IPS-18a (cell line): ENCODE measurements at regions not wholly inside any gene's neighbourhood (a gene's known extent, or its start where the extent isn't known, plus 50 kb on each side); places are given as distances from the start of the nearest gene placed in this dataset.

ENCODE experiments used
- H3K27ac ChIP-seq: one replicate; pipeline ENCODE4 v1.5.1; 2013; ENCODE audit warnings: low read length
- H3K27me3 ChIP-seq: one replicate; pipeline ENCODE4 v1.6.1; 2013; ENCODE audit warnings: mild to moderate bottlenecking, low read length; ENCODE audit not compliant: control insufficient read depth, insufficient read depth
- H3K36me3 ChIP-seq: one replicate; pipeline ENCODE4 v1.6.1; 2013; ENCODE audit warnings: low read depth, low read length; ENCODE audit not compliant: control insufficient read depth
- H3K4me1 ChIP-seq: one replicate; pipeline ENCODE4 v1.6.1; 2013; ENCODE audit warnings: low read depth, low read length; ENCODE audit not compliant: control insufficient read depth
- H3K4me3 ChIP-seq: one replicate; pipeline ENCODE4 v1.5.1; 2013; ENCODE audit warnings: low read length
- H3K9ac ChIP-seq: one replicate; pipeline ENCODE4 v1.6.1; 2013; ENCODE audit warnings: mild to moderate bottlenecking, low read length, moderate library complexity
- H3K9me3 ChIP-seq: one replicate; pipeline ENCODE4 v1.6.1; 2013; ENCODE audit warnings: low read depth, low read length; ENCODE audit not compliant: control insufficient read depth

DNA sequence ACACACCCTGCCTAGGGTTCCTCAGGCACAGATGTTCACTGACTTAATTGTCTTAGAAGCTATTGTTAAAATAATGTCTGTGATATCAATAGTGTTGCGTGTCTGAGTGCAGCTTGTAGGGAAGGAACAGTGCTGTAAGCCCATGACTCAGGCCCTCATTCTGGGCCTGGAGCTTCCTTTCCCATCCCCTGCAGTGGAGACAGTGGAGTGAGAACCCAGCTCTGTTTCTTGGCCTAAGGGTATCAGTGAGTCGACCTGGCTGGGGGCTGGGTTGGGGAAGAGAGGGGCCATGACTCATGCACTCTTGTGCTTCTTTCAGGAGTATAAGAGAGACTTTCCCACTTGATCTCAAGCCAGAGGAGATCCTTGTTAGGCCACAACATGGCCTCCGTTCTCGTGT lies 106.8 kb downstream of the HRH4 start:
- Histone ChIP-seq H3K27ac (no peak overlapping the region), H3K4me1 (no peaks in the 10 kb centered on the region), H3K9ac (no peak overlapping the region), H3K9me3 (no peaks in the 10 kb centered on the region), H3K4me3 (no peak overlapping the region), H3K27me3 (no peaks in the 10 kb centered on the region), H3K36me3 (no peaks in the 10 kb centered on the region)

- H3K4me3 ChIP-seq, result no peak overlapping the region
- H3K4me1 ChIP-seq, result no peaks in the 10 kb centered on the region
- no peaks in the 10 kb centered on the region for H3K36me3 ChIP-seq
- H3K27ac ChIP-seq, result no peak overlapping the region
- H3K9me3 ChIP-seq, result peaks cover 3% of the 10 kb centered on the region
- H3K27me3 ChIP-seq, result no peaks in the 10 kb centered on the region
- H3K9ac ChIP-seq, result no peak overlapping the region
These were observed 110.3 kb downstream of the HRH4 start for GRCh38 chr18:24570716-24571115.

- Histone ChIP-seq H3K36me3 (no peaks in the 10 kb centered on the region), H3K4me3 (no peak overlapping the region), H3K27ac (no peak overlapping the region), H3K9ac (no peak overlapping the region), H3K9me3 (no peaks in the 10 kb centered on the region), H3K4me1 (peaks cover 37% of the 10 kb centered on the region), H3K27me3 (no peaks in the 10 kb centered on the region)
These were observed 122.3 kb downstream of the HRH4 start for GRCh38 chr18:24582771-24583170.

- Histone ChIP-seq H3K4me3 (no peak overlapping the region), H3K9ac (no peak overlapping the region), H3K4me1 (peaks cover 37% of the 10 kb centered on the region), H3K27me3 (no peaks in the 10 kb centered on the region), H3K27ac (no peak overlapping the region), H3K36me3 (no peaks in the 10 kb centered on the region), H3K9me3 (no peaks in the 10 kb centered on the region)
These were observed 123.8 kb downstream of the HRH4 start for GRCh38 chr18:24584205-24584604.

GRCh38 chr18:24584813-24585212 lies 124.4 kb downstream of the HRH4 start:
- no peak overlapping the region for H3K27ac ChIP-seq
- no peaks in the 10 kb centered on the region for H3K9me3 ChIP-seq
- H3K4me3 ChIP-seq, result no peak overlapping the region
- H3K27me3 ChIP-seq, result no peaks in the 10 kb centered on the region
- peaks cover 37% of the 10 kb centered on the region for H3K4me1 ChIP-seq
- H3K36me3 ChIP-seq, result no peaks in the 10 kb centered on the region
- H3K9ac ChIP-seq, result no peak overlapping the region

- Histone ChIP-seq H3K4me3 (no peak overlapping the region), H3K9me3 (no peaks in the 10 kb centered on the region), H3K36me3 (no peaks in the 10 kb centered on the region), H3K27ac (no peak overlapping the region), H3K9ac (no peak overlapping the region), H3K4me1 (peaks cover 36% of the 10 kb centered on the region), H3K27me3 (no peaks in the 10 kb centered on the region)
These were observed 125.6 kb downstream of the HRH4 start for GRCh38 chr18:24585996-24586566.

DNA sequence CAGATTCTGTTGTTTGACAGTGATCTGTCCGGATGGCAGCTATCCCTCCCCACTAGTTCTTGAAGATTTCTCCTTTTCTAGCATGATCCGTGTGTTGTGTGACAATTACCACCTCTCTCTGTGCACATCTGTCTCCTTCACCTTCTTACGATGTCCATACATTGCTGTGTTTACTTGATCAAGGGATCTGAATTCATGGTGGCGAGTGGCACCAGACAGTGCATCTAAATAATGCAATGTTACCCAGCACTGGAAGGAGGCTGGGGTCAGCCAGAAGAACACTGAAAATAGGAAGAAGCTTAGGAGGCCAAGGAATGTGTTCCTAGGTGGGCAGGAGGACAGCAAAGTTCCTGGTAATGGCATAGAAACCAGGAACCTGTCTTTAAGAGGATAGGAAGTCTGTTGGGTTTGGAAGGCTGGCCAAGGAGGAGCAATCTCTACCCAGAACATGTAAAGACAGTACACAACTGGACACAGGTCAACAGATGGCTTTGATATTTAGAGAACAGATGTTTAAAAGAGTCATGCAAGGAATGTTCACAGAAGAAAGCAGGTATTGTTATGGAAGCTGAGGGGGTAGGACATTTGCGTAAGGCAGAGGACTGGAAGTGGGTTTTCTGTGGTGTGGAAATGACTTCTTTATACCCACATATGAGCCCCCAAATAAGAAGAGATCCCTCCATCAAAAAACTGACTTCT lies 126.4 kb downstream of the HRH4 start:
- Histone ChIP-seq H3K9me3 (no peaks in the 10 kb centered on the region), H3K27ac (no peak overlapping the region), H3K4me3 (no peak overlapping the region), H3K4me1 (peaks cover 32% of the 10 kb centered on the region), H3K36me3 (no peaks in the 10 kb centered on the region), H3K27me3 (no peaks in the 10 kb centered on the region), H3K9ac (no peak overlapping the region)

- Histone ChIP-seq H3K36me3 (no peaks in the 10 kb centered on the region), H3K9ac (no peak overlapping the region), H3K27ac (no peak overlapping the region), H3K27me3 (no peaks in the 10 kb centered on the region), H3K9me3 (no peaks in the 10 kb centered on the region), H3K4me1 (peaks cover 32% of the 10 kb centered on the region), H3K4me3 (no peak overlapping the region)
These were observed 128.0 kb downstream of the HRH4 start for GRCh38 chr18:24588440-24588839.

- H3K27ac ChIP-seq, result no peak overlapping the region
These were observed 130.5 kb downstream of the HRH4 start for GRCh38 chr18:24590946-24591345.

DNA sequence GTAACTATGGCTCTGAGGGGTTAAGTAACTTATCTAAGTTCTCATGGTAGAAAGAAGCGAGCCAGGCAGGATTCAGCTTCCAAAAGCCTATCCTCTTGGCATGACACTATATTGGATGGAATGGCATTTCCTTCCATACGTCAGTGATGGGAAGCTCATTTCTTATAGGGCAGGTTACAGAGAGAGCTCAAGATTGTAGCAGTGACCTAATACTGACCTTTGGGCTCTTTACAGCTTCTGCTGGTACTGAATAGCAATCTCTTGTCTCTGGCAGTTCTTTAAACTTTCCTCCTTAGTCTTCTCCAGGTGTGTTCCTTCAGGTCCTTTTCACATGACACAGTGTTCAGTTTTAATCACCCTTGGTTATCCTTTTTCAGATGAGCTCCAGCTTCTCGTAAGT lies 133.0 kb downstream of the HRH4 start:
- Histone ChIP-seq H3K27ac (no peak overlapping the region), H3K4me1 (peaks cover 6% of the 10 kb centered on the region), H3K4me3 (no peak overlapping the region), H3K27me3 (no peaks in the 10 kb centered on the region), H3K9me3 (no peaks in the 10 kb centered on the region), H3K36me3 (no peaks in the 10 kb centered on the region), H3K9ac (no peak overlapping the region)

More at GRCh38 chr18:24590946-24591345, 130.5 kb downstream of the HRH4 start:
- Histone ChIP-seq H3K4me1 (peaks cover 18% of the 10 kb centered on the region), H3K27me3 (no peaks in the 10 kb centered on the region), H3K9me3 (no peaks in the 10 kb centered on the region), H3K9ac (no peak overlapping the region), H3K4me3 (no peak overlapping the region), H3K36me3 (no peaks in the 10 kb centered on the region)

GRCh38 chr18:24593886-24594285 lies 133.4 kb downstream of the HRH4 start:
- Histone ChIP-seq H3K9me3 (no peaks in the 10 kb centered on the region), H3K27me3 (no peaks in the 10 kb centered on the region), H3K36me3 (no peaks in the 10 kb centered on the region), H3K4me3 (no peak overlapping the region), H3K9ac (no peak overlapping the region), H3K4me1 (peaks cover 6% of the 10 kb centered on the region), H3K27ac (no peak overlapping the region)

GRCh38 chr18:24595561-24596031 lies 135.2 kb downstream of the HRH4 start:
- no peak overlapping the region for H3K4me3 ChIP-seq
- H3K27ac ChIP-seq, result no peak overlapping the region
- H3K4me1 ChIP-seq, result peaks cover 6% of the 10 kb centered on the region

More at GRCh38 chr18:24595561-24596031, 135.2 kb downstream of the HRH4 start:
- H3K9ac ChIP-seq, result no peak overlapping the region
- no peaks in the 10 kb centered on the region for H3K36me3 ChIP-seq
- no peaks in the 10 kb centered on the region for H3K27me3 ChIP-seq
- no peaks in the 10 kb centered on the region for H3K9me3 ChIP-seq
